ENCODE measurements at regions not wholly inside any gene's neighbourhood (a gene's known extent, or its start where the extent isn't known, plus 50 kb on each side); places are given as distances from the start of the nearest gene placed in this dataset.

DNA sequence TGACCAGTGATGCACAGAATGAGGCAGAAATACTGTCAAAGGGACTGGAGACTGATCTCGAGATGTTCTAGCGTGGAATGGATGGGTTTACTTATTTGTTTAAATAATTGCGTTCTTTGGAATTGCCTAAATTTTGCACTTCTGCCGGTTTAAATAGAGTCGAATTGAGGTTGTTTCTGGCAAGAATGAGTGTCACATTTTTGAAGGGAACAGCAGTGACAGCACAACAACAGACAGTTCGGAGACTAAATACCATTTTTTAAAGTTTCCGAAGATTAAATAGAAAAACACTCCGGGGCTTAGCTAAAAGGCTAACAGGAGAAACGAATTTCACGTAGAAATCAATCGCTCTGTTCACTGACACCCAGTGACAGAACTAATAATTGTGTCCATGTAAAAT is 969.2 kb upstream of the RBFOX1 start:
- DNase-seq (ENCODE audit: insufficient read length, low spot score) (no peak), FAIRE-seq (no peak)

DNA sequence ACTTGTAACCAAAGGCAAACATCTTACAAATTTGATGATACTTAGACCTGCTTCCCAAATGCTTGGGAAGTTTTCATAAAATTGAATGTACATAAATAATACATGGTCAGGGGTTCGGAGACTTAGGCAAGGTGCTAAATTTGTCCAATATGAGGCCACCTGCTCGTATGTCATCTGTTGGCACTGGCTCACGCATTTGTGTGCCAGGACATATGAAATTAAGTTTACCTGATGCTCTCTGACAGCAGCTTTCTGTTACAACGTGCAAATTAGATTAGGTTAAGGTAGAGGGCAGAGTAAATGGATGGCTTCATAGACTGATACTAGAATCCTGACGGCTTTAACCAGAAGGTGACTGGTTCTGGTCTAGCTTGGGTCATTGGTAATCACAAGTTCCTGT is 970.3 kb upstream of the RBFOX1 start:
- FAIRE-seq (no peak), DNase-seq (ENCODE audit: insufficient read length, low spot score) (no peak)
- TF ChIP-seq, protein P1, sequence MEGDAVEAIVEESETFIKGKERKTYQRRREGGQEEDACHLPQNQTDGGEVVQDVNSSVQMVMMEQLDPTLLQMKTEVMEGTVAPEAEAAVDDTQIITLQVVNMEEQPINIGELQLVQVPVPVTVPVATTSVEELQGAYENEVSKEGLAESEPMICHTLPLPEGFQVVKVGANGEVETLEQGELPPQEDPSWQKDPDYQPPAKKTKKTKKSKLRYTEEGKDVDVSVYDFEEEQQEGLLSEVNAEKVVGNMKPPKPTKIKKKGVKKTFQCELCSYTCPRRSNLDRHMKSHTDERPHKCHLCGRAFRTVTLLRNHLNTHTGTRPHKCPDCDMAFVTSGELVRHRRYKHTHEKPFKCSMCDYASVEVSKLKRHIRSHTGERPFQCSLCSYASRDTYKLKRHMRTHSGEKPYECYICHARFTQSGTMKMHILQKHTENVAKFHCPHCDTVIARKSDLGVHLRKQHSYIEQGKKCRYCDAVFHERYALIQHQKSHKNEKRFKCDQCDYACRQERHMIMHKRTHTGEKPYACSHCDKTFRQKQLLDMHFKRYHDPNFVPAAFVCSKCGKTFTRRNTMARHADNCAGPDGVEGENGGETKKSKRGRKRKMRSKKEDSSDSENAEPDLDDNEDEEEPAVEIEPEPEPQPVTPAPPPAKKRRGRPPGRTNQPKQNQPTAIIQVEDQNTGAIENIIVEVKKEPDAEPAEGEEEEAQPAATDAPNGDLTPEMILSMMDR (IDR thresholded peaks at IDR 0.05; ENCODE audit: insufficient read depth, missing control alignments), result no peak

More for the DNA sequence above, 969.2 kb upstream of the RBFOX1 start:
- TF ChIP-seq, protein P1 (IDR thresholded peaks at IDR 0.05; ENCODE audit: insufficient read depth, missing control alignments), result no peak

DNA sequence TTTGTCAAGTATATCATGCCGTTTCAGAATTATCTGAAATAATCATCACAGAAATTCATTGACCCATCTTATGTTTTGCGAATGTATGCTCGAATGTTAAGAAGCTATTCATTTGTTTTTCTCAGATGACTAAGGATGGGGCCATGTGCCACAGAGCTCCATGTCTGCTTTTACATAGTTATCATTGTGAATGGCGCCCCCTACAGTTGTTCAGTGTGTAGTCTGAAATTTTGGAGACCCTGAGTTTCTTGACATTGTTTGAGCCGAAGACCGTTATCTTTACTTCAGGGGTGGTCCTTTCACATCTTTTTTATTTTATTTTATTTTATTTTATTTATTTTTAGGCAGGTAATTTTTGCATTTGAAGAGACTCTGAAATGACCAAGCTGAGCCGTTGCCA is 972.0 kb upstream of the RBFOX1 start:
- TF ChIP-seq, protein P1 (IDR thresholded peaks at IDR 0.05; ENCODE audit: insufficient read depth, missing control alignments), result no peak
- DNase-seq (ENCODE audit: insufficient read length, low spot score) (no peak), FAIRE-seq (no peak)

DNA sequence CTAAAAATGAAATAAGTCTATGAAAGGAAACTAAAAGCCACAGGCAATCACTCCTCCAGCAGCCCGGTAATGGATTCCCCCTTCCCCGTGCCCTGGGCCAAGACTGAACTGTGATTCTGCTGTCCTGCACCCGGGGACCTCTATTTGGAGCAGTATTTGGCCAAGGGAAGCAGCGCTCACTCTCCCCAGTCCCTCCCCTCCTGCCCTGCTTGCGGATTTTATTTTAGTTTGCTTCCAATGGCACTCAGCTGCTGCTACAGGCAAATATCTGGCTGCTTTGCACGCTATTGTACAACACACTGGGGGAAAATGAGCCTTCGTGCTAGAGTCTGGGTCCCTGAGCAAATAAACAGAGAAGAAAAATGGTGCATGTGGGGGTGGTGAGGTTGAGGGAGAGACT is 975.7 kb upstream of the RBFOX1 start:
- DNase-seq (ENCODE audit: insufficient read length, low spot score) (no peak), FAIRE-seq (no peak)
- TF ChIP-seq, protein P1 (IDR thresholded peaks at IDR 0.05; ENCODE audit: insufficient read depth, missing control alignments), result no peak

DNA sequence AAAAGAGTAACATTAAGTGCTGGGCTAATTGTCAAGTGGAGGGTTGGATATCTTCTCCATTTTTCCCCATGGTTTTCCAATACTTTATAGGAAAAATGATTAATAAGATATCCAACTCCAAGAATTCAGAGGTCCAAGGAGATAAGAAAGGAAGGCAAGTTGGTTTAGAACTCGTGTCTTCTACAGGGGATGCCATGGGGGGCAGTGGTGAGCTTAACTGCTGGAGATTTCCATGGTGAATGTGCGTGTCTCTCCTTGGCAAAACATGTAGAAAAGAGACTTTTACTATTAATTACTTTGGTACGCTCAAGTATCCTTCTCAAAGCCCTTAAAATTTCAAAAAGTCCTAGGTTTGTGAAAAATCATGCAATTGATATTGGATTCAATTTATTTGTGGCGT is 982.9 kb upstream of the RBFOX1 start:
- DNase-seq (ENCODE audit: insufficient read length, low spot score), result no peak
- TF ChIP-seq, protein P1 (IDR thresholded peaks at IDR 0.05; ENCODE audit: insufficient read depth, missing control alignments), result no peak
- FAIRE-seq, result no peak

DNA sequence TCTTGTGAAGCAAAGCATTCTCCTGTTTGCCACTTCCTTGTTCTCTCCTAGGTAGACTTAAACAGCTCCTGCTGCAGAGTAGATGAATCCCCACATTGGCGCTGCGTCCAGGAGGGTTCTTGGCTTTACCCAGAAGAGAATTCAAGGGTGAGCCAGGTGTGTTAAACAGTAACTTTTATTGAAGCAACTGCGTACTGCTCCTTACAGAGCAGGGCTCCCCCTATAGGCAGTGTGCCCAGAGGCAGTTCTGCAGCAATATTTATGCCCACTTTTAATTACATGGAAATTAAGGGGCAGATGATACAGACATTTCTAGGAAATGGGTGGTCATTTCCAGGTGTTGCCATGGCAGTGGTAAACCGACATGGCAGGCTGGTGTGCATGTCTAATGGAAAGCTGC is 987.6 kb upstream of the RBFOX1 start:
- TF ChIP-seq, protein P1 (IDR thresholded peaks at IDR 0.05; ENCODE audit: insufficient read depth, missing control alignments), result peak; percentile 15
- DNase-seq (ENCODE audit: insufficient read length, low spot score), result no peak
- FAIRE-seq, result no peak

DNA sequence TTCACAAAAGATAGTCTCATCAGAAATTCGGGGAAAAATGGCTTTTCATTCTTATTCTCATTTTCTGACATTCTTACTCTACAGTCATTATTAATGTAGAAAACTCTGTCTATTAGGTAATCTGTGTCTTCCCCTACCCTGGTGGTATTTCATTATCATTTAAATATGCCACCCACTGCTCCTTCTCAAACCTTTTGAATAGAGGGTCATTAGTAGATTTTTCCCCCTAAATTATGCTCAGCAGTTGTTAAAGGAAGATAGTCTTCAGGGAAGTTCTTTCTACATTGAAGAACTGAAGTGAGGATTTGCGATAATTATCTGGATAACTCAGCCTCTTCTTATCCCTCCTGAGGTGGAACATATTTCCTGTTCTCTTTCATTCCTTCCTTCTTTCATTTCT is 989.5 kb upstream of the RBFOX1 start:
- TF ChIP-seq, protein P1 (IDR thresholded peaks at IDR 0.05; ENCODE audit: insufficient read depth, missing control alignments), result no peak
- FAIRE-seq (no peak), DNase-seq (ENCODE audit: insufficient read length, low spot score) (no peak)
